ENCODE measurements at regions not wholly inside any gene's neighbourhood (a gene's known extent, or its start where the extent isn't known, plus 50 kb on each side); places are given as distances from the start of the nearest gene placed in this dataset.

GRCh38 chr13:24614306-24615080 lies 65.7 kb upstream of the ATP12A start:
- TF ChIP-seq JUN (IDR thresholded peaks at IDR 0.05; ENCODE audit: borderline replicate concordance, insufficient read depth, insufficient read length, low read depth) = no peak
- no peak overlapping the region for H2AFZ ChIP-seq (ENCODE audit: low read depth, low read length)
- no peak overlapping the region for H3K27ac ChIP-seq (ENCODE audit: insufficient read depth, low read depth, low read length)
- no peaks in the 10 kb centered on the region for H3K9me3 ChIP-seq (replicated peaks; ENCODE audit: control insufficient read depth, insufficient read depth, low read length)
- no peak for FAIRE-seq
- H3K9ac ChIP-seq (replicated peaks; ENCODE audit: extremely low read depth, insufficient read depth, low read length) = no peak overlapping the region
- CTCF ChIA-PET = no interaction called here
- H3K79me2 ChIP-seq (ENCODE audit: control insufficient read depth, insufficient read depth, low read length) = no peaks in the 10 kb centered on the region
- POLR2A ChIA-PET = no interaction called here
- DNase-seq (ENCODE audit: low read depth, low spot score) = no peak
- intact Hi-C loops (cut with micrococcal nuclease) = no loop called here
- no peaks in the 10 kb centered on the region for H3K9me1 ChIP-seq (replicated peaks; ENCODE audit: control insufficient read depth, extremely low read depth, insufficient read depth, low read length)
- H3K4me3 ChIP-seq (replicated peaks in 1 of 3; ENCODE audit: insufficient read depth in 1 of 3, low read depth in 1 of 3, low read length in 3 of 3) = no peak overlapping the region
- H3K27me3 ChIP-seq (ENCODE audit: control insufficient read depth in 2 of 2, insufficient read depth in 2 of 2, low read length in 2 of 2) = no peaks in the 10 kb centered on the region
- H4K20me1 ChIP-seq (replicated peaks; ENCODE audit: control insufficient read depth, extremely low read depth, insufficient read depth, low read length) = no peaks in the 10 kb centered on the region
- H3K4me2 ChIP-seq (ENCODE audit: insufficient read depth, low read length) = no peak overlapping the region
- H3K36me3 ChIP-seq (ENCODE audit: control insufficient read depth in 2 of 2, extremely low read depth in 1 of 2, insufficient read depth in 2 of 2, low read length in 2 of 2) = no peaks in the 10 kb centered on the region
- no TSS peak for BruUV-seq (replicated peaks)
- dilution Hi-C loops (cut with MboI; ENCODE audit: extremely low pct_ligation_motif_present, low sequenced_read_pairs) = no loop called here
- no peaks in the 10 kb centered on the region for H3K4me1 ChIP-seq (ENCODE audit: control insufficient read depth, extremely low read depth, insufficient read depth, low read length)

GRCh38 chr13:24615114-24615513 lies 65.1 kb upstream of the ATP12A start:
- Histone ChIP-seq H3K4me2 (ENCODE audit: insufficient read depth, low read length) (no peak overlapping the region), H3K9ac (replicated peaks; ENCODE audit: extremely low read depth, insufficient read depth, low read length) (no peak overlapping the region), H3K27ac (ENCODE audit: insufficient read depth, low read depth, low read length) (no peak overlapping the region), H4K20me1 (replicated peaks; ENCODE audit: control insufficient read depth, extremely low read depth, insufficient read depth, low read length) (no peaks in the 10 kb centered on the region), H2AFZ (ENCODE audit: low read depth, low read length) (no peak overlapping the region), H3K79me2 (ENCODE audit: control insufficient read depth, insufficient read depth, low read length) (no peaks in the 10 kb centered on the region), H3K4me3 (replicated peaks in 1 of 3; ENCODE audit: insufficient read depth in 1 of 3, low read depth in 1 of 3, low read length in 3 of 3) (no peak overlapping the region), H3K9me1 (replicated peaks; ENCODE audit: control insufficient read depth, extremely low read depth, insufficient read depth, low read length) (no peaks in the 10 kb centered on the region), H3K4me1 (ENCODE audit: control insufficient read depth, extremely low read depth, insufficient read depth, low read length) (no peaks in the 10 kb centered on the region), H3K9me3 (replicated peaks; ENCODE audit: control insufficient read depth, insufficient read depth, low read length) (no peaks in the 10 kb centered on the region), H3K27me3 (ENCODE audit: control insufficient read depth in 2 of 2, insufficient read depth in 2 of 2, low read length in 2 of 2) (no peaks in the 10 kb centered on the region), H3K36me3 (ENCODE audit: control insufficient read depth in 2 of 2, extremely low read depth in 1 of 2, insufficient read depth in 2 of 2, low read length in 2 of 2) (no peaks in the 10 kb centered on the region)
- TF ChIP-seq POLR2AphosphoS5 (IDR thresholded peaks at IDR 0.05; ENCODE audit: insufficient read depth, low read depth, low read length) (no peak), JUN (IDR thresholded peaks at IDR 0.05; ENCODE audit: borderline replicate concordance, insufficient read depth, insufficient read length, low read depth) (no peak), CTCF (IDR thresholded peaks at IDR 0.05; ENCODE audit: extremely low read depth in 1 of 2, insufficient read depth in 1 of 2, low read depth in 1 of 2, low read length in 2 of 2) (no peak), GATA2 (IDR thresholded peaks at IDR 0.05; ENCODE audit: insufficient read depth, insufficient read length, low read depth, low read length) (no peak), FOS (IDR thresholded peaks at IDR 0.05; ENCODE audit: borderline replicate concordance, insufficient read depth, low read length) (no peak), EZH2 (IDR thresholded peaks at IDR 0.05; ENCODE audit: borderline replicate concordance, low read depth, low read length, severe bottlenecking) (no peak), POLR2A (IDR thresholded peaks at IDR 0.05; ENCODE audit: low read depth, low read length) (no peak), MYC (IDR thresholded peaks at IDR 0.05; ENCODE audit: low read depth, low read length) (no peak), MAX (IDR thresholded peaks at IDR 0.05; ENCODE audit: insufficient read depth, insufficient read length) (no peak)
- ChIA-PET POLR2A (no interaction called here), CTCF (interaction anchor here (0.7 kb wide), 1 partner anchor 211 kb away, joined by 3 read pairs; no protein-coding TSS in a partner anchor)
- no TSS peak for BruUV-seq (replicated peaks)
- DNase-seq (ENCODE audit: low read depth, low spot score) (no peak), FAIRE-seq (no peak)
- dilution Hi-C loops (cut with MboI; ENCODE audit: extremely low pct_ligation_motif_present, low sequenced_read_pairs) = no loop called here
- intact Hi-C loops (cut with micrococcal nuclease) = no loop called here

Measured in endothelial cell of umbilical vein (primary cell).